ENCODE measurements at regions not wholly inside any gene's neighbourhood (a gene's known extent, or its start where the extent isn't known, plus 50 kb on each side); places are given as distances from the start of the nearest gene placed in this dataset.

DNA sequence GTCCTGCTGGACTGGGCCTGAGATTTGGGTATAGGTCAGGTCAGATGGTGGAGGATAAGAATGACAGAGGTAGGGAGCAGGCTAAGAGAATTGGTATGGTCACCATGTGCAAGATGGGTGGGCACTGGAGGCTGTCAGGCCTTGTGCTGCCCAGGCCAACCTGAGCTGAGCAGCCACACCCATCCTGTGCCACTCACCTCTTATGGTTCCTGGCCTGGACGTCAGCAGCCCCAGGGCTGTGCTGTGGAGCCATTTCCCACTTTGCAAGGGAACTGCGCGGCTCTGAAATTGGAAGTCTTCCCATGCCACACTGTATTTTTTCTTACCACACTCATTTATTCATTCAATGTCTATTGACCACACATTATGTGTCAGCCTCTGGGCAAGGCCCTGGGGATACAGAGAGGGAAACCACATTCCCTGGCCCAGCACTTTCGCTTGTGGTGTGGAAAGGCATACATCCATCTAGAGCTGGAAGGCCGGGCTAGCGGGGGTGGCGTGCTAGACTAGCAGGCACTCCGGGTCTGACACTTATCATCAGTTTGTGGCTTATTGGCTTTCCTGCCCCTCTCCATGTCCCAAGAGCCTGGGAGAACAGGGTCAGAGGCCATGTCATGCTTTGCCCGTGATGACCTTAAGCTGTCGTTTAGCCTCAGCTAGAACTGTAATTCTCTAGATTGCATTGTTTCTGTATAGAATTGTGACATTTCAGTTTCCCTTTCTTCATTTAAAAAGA, 51.1 kb upstream of the POLG start:
- peak in 1 of 4 donors; percentile 51 for DNase-seq
- Histone ChIP-seq H3K36me3 (no peaks in the 10 kb centered on the region), H3K4me1 (no peaks in the 10 kb centered on the region), H3K27me3 (peaks cover 9 to 41% of the 10 kb centered on the region in 2 donors), H3K4me3 (no peak overlapping the region), H3K9me3 (no peaks in the 10 kb centered on the region), H3K27ac (no peak overlapping the region)
- TF ChIP-seq, protein P1, sequence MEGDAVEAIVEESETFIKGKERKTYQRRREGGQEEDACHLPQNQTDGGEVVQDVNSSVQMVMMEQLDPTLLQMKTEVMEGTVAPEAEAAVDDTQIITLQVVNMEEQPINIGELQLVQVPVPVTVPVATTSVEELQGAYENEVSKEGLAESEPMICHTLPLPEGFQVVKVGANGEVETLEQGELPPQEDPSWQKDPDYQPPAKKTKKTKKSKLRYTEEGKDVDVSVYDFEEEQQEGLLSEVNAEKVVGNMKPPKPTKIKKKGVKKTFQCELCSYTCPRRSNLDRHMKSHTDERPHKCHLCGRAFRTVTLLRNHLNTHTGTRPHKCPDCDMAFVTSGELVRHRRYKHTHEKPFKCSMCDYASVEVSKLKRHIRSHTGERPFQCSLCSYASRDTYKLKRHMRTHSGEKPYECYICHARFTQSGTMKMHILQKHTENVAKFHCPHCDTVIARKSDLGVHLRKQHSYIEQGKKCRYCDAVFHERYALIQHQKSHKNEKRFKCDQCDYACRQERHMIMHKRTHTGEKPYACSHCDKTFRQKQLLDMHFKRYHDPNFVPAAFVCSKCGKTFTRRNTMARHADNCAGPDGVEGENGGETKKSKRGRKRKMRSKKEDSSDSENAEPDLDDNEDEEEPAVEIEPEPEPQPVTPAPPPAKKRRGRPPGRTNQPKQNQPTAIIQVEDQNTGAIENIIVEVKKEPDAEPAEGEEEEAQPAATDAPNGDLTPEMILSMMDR (IDR thresholded peaks at IDR 0.05): no peak
- ATAC-seq: no peak
- intact Hi-C loops (cut with DNase I): no loop called here

Measured in left lung (tissue), 4 donors.